ENCODE measurements at regions not wholly inside any gene's neighbourhood (a gene's known extent, or its start where the extent isn't known, plus 50 kb on each side); places are given as distances from the start of the nearest gene placed in this dataset.

DNA sequence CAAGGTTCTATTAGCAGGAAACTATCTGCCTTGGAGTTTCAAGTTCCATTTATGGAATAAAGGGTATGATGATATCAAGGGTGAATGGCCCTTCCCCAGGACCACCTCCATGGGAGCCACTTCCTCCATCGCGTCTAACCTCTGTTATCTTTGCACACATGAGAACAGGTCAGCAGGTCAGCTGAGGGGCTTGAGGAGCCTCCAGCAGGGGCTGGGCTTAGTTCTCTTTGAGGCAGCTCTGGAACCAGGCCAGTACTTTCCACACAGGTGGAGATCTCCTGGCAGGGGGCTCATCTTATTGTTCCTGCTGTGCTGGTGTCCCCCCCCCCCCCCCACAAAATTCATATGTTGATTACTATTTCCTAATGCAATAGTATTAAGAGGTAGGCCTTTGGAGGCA lies 472.2 kb upstream of the ZMIZ1 start:
- no peak overlapping the region for H3K27ac ChIP-seq
- no peaks in the 10 kb centered on the region for H3K9me3 ChIP-seq
- H3K4me3 ChIP-seq: no peak overlapping the region
- intact Hi-C loops (cut with DNase I; ENCODE audit: low total_unique reads): no loop called here
- H3K4me1 ChIP-seq: no peaks in the 10 kb centered on the region
- DNase-seq: no peak
- no peaks in the 10 kb centered on the region for H3K36me3 ChIP-seq (ENCODE audit: low read depth, missing control alignments)
- no peaks in the 10 kb centered on the region for H3K27me3 ChIP-seq
- WGBS, 2 donors: 45 to 82% methylated on average over 2 of the region's 2 CpGs
- TF ChIP-seq, protein P1, sequence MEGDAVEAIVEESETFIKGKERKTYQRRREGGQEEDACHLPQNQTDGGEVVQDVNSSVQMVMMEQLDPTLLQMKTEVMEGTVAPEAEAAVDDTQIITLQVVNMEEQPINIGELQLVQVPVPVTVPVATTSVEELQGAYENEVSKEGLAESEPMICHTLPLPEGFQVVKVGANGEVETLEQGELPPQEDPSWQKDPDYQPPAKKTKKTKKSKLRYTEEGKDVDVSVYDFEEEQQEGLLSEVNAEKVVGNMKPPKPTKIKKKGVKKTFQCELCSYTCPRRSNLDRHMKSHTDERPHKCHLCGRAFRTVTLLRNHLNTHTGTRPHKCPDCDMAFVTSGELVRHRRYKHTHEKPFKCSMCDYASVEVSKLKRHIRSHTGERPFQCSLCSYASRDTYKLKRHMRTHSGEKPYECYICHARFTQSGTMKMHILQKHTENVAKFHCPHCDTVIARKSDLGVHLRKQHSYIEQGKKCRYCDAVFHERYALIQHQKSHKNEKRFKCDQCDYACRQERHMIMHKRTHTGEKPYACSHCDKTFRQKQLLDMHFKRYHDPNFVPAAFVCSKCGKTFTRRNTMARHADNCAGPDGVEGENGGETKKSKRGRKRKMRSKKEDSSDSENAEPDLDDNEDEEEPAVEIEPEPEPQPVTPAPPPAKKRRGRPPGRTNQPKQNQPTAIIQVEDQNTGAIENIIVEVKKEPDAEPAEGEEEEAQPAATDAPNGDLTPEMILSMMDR (IDR thresholded peaks at IDR 0.05): no peak
- TF ChIP-seq POLR2A (IDR thresholded peaks at IDR 0.05): no peak

DNA sequence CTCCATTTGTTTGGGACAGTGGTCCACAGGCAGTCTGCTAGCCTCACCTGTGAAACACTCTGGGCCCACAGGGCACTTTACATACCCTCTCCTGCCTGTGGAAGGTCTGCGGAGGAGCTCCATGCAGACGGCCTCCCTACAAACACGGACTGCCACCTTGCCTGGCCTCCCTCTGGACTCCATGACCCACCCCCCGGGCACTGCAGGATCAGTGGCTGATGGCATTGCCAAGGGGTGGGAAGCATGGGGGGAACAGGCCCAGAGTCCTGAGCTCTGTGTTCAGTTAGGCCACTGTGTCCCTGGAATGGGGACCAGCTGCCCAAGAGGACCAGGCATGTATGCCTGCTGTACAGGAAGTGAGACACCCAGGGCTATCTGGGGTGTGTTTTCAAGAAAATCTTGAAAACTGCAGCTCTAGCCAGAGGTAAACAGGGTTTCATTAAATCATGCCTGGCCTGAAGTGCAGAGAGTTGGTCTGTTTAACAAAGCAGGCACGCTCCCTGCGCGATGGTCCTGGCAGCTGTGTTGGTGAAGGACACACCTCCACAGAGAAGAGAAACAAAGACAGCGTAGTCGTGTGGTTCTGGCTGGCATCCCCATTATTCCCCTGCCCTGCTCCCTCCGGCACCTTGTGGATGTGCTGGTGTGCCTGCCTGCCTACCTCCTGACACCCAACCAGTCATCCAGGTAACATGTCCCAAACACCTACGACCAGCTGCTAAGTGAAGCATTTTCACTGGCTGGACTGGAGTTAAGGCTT lies 470.8 kb upstream of the ZMIZ1 start:
- TF ChIP-seq, protein P1 (IDR thresholded peaks at IDR 0.05): no peak
- TF ChIP-seq POLR2A (IDR thresholded peaks at IDR 0.05): no peak
- Histone ChIP-seq H3K4me3 (no peak overlapping the region), H3K9me3 (no peaks in the 10 kb centered on the region), H3K4me1 (no peaks in the 10 kb centered on the region), H3K27ac (no peak overlapping the region), H3K36me3 (ENCODE audit: low read depth, missing control alignments) (no peaks in the 10 kb centered on the region), H3K27me3 (no peaks in the 10 kb centered on the region)
- intact Hi-C loops (cut with DNase I; ENCODE audit: low total_unique reads): no loop called here
- no peak for DNase-seq
- 94 to 99% methylated on average over 5 to 11 of the region's 11 CpGs for WGBS, 2 donors

DNA sequence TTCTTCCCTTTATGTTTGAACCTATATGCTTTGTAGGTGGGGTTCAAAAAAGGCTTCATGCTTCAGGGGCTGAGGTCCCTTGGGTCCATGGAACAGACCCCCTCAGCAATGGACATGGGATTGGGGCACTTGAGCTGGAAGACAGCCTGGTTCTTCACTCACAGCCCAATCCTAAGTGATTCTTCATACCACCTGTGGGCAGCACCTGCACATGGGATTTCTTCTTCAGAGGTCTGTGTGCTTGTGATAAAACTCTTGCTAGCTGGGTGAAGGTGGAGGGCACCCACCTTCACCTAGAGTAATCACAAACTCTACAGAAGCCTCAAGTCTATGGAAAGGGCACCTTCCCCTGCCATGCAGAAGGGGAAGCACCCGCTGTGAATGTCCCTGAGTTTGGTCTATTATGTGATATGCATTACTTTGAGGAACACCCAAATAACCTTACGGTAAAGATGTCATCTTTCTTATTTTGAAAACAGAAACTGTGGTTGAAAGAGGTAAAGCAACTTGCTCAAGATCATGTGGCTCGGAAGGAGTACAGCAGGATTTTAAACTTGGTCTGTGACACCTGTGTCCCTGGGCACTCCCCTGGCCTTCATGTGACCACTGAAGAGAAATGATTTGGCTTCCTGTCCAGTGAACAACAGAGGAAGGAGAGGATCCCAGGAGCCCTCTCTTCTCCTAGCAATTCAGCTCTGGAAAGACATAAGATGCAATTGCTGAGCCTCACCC lies 469.5 kb upstream of the ZMIZ1 start:
- intact Hi-C loops (cut with DNase I; ENCODE audit: low total_unique reads): no loop called here

DNA sequence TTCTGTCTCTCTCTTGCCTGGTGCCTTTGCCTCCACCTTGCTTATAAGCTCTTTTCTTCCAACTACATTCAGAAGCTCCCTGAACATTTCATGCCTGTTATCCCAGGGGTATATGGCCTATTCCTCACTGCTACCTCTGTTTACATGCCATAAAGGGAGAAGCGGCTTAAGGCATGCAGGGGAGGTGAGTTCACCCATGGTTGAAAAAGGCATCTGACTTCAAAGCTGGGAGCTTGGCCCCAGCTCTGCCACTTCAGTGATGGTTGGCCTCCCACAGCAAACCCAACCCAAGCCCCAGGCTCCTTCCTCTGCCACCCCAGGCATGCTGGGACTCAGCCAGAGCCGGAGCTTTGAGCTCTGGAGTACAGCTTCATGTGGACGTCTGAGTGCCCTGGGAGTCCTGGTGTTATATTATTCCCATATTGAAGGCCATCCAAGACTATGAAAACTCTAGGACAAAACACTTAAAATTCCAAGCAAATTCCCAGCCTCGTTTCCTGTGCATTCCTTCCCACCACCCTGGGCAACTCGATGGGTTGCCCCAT lies 468.6 kb upstream of the ZMIZ1 start:
- Histone ChIP-seq H3K36me3 (ENCODE audit: low read depth, missing control alignments) (no peaks in the 10 kb centered on the region), H3K4me3 (no peak overlapping the region), H3K27me3 (no peaks in the 10 kb centered on the region), H3K9me3 (no peaks in the 10 kb centered on the region), H3K27ac (no peak overlapping the region), H3K4me1 (no peaks in the 10 kb centered on the region)
- 85 to 87% methylated on average over 5 of the region's 5 CpGs for WGBS, 2 donors
- no peak for DNase-seq
- TF ChIP-seq, protein P1 (IDR thresholded peaks at IDR 0.05): no peak
- TF ChIP-seq POLR2A (IDR thresholded peaks at IDR 0.05): no peak
- intact Hi-C loops (cut with DNase I; ENCODE audit: low total_unique reads): no loop called here

More for the DNA sequence above, 469.5 kb upstream of the ZMIZ1 start:
- Histone ChIP-seq H3K9me3 (no peaks in the 10 kb centered on the region), H3K27ac (no peak overlapping the region), H3K4me1 (no peaks in the 10 kb centered on the region), H3K4me3 (no peak overlapping the region), H3K27me3 (no peaks in the 10 kb centered on the region), H3K36me3 (ENCODE audit: low read depth, missing control alignments) (no peaks in the 10 kb centered on the region)
- WGBS, 2 donors: 72 to 94% methylated on average over 3 of the region's 3 CpGs
- DNase-seq: no peak
- no peak for TF ChIP-seq POLR2A (IDR thresholded peaks at IDR 0.05)
- TF ChIP-seq, protein P1 (IDR thresholded peaks at IDR 0.05): no peak

All from testis (tissue), 2 donors.